ENCODE measurements at regions not wholly inside any gene's neighbourhood (a gene's known extent, or its start where the extent isn't known, plus 50 kb on each side); places are given as distances from the start of the nearest gene placed in this dataset.

GRCh38 chr6:92380803-92381601 lies 1038.4 kb downstream of the EPHA7 start:
- H3K27me3 ChIP-seq (ENCODE audit: control insufficient read depth in 4 of 4, insufficient read depth in 4 of 4, low read length in 3 of 4), result no peaks in the 10 kb centered on the region
- no peak overlapping the region for H3K27ac ChIP-seq (ENCODE audit: low read depth in 1 of 2, low read length in 2 of 2)
- H3K4me1 ChIP-seq (ENCODE audit: control insufficient read depth in 4 of 4, insufficient read depth in 4 of 4, low read length in 3 of 4), result no peaks in the 10 kb centered on the region
- 82% methylated on average over 2 of the region's 2 CpGs for WGBS
- no peaks in the 10 kb centered on the region for H3K36me3 ChIP-seq (ENCODE audit: control insufficient read depth in 4 of 4, insufficient read depth in 3 of 4, low read depth in 1 of 4, low read length in 3 of 4)
- DNase-seq (ENCODE audit: low spot score), result no peak
- TF ChIP-seq RAD21 (IDR thresholded peaks at IDR 0.05) (no peak), TAF1 (conservative IDR thresholded peaks at IDR 0.05) (no peak), FOXA1 (IDR thresholded peaks at IDR 0.05) (no peak), SP1 (IDR thresholded peaks at IDR 0.05) (no peak), GABPA (IDR thresholded peaks at IDR 0.05 in 1 of 2, conservative IDR thresholded peaks at IDR 0.05 in 1 of 2) (no peak), RXRA (IDR thresholded peaks at IDR 0.05) (no peak), HNF4A (conservative IDR thresholded peaks at IDR 0.05) (no peak), JUND (IDR thresholded peaks at IDR 0.05) (no peak)
- TF ChIP-seq, protein P1, sequence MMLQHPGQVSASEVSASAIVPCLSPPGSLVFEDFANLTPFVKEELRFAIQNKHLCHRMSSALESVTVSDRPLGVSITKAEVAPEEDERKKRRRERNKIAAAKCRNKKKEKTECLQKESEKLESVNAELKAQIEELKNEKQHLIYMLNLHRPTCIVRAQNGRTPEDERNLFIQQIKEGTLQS (IDR thresholded peaks at IDR 0.05), result no peak
- TF ChIP-seq, protein P2, sequence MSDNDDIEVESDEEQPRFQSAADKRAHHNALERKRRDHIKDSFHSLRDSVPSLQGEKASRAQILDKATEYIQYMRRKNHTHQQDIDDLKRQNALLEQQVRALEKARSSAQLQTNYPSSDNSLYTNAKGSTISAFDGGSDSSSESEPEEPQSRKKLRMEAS (IDR thresholded peaks at IDR 0.05), result no peak
- H3K4me3 ChIP-seq (ENCODE audit: low read depth in 1 of 3, low read length in 3 of 3), result no peak overlapping the region
- no peak overlapping the region for H3K9ac ChIP-seq (ENCODE audit: low read depth in 1 of 2, low read length in 2 of 2)
- no peaks in the 10 kb centered on the region for H3K9me3 ChIP-seq (ENCODE audit: control insufficient read depth in 4 of 4, low read length in 3 of 4)

DNA sequence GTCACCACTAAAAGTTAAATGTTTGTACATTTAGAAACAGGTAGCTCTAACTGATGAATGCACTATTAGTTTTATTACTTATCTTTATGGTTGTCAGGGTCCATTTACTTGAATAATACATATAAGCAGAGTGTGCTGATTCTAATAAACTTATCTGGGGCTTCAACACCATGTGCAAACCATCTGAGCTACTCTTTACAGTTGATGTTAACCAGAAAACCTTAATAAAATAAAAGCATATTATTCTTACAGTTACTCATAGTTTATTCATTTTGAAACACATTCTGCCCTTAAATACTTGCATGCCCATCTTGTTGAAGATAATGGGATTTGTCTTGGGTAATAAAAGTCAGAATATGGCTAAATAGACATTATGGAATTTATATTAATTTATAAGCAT lies 1042.2 kb downstream of the EPHA7 start:
- Histone ChIP-seq H3K27me3 (ENCODE audit: control insufficient read depth in 4 of 4, insufficient read depth in 4 of 4, low read length in 3 of 4) (no peaks in the 10 kb centered on the region), H3K9me3 (ENCODE audit: control insufficient read depth in 4 of 4, low read length in 3 of 4) (no peaks in the 10 kb centered on the region), H3K4me1 (ENCODE audit: control insufficient read depth in 4 of 4, insufficient read depth in 4 of 4, low read length in 3 of 4) (no peaks in the 10 kb centered on the region), H3K27ac (ENCODE audit: low read depth in 1 of 2, low read length in 2 of 2) (no peak overlapping the region), H3K4me3 (ENCODE audit: low read depth in 1 of 3, low read length in 3 of 3) (no peak overlapping the region), H3K9ac (ENCODE audit: low read depth in 1 of 2, low read length in 2 of 2) (no peak overlapping the region), H3K36me3 (ENCODE audit: control insufficient read depth in 4 of 4, insufficient read depth in 3 of 4, low read depth in 1 of 4, low read length in 3 of 4) (no peaks in the 10 kb centered on the region)
- TF ChIP-seq FOXA1 (IDR thresholded peaks at IDR 0.05), result no peak
- TF ChIP-seq YY1 (IDR thresholded peaks at IDR 0.05), result no peak
- no peak for TF ChIP-seq RXRA (IDR thresholded peaks at IDR 0.05)
- no peak for TF ChIP-seq JUND (IDR thresholded peaks at IDR 0.05)
- TF ChIP-seq GABPA (IDR thresholded peaks at IDR 0.05 in 1 of 2, conservative IDR thresholded peaks at IDR 0.05 in 1 of 2), result no peak
- TF ChIP-seq, protein P3, sequence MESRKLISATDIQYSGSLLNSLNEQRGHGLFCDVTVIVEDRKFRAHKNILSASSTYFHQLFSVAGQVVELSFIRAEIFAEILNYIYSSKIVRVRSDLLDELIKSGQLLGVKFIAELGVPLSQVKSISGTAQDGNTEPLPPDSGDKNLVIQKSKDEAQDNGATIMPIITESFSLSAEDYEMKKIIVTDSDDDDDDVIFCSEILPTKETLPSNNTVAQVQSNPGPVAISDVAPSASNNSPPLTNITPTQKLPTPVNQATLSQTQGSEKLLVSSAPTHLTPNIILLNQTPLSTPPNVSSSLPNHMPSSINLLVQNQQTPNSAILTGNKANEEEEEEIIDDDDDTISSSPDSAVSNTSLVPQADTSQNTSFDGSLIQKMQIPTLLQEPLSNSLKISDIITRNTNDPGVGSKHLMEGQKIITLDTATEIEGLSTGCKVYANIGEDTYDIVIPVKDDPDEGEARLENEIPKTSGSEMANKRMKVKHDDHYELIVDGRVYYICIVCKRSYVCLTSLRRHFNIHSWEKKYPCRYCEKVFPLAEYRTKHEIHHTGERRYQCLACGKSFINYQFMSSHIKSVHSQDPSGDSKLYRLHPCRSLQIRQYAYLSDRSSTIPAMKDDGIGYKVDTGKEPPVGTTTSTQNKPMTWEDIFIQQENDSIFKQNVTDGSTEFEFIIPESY (IDR thresholded peaks at IDR 0.05), result no peak
- TF ChIP-seq, protein P1 (IDR thresholded peaks at IDR 0.05), result no peak
- TF ChIP-seq, protein P2 (IDR thresholded peaks at IDR 0.05), result no peak
- TF ChIP-seq RAD21 (IDR thresholded peaks at IDR 0.05), result no peak
- TF ChIP-seq HNF4A (conservative IDR thresholded peaks at IDR 0.05), result no peak
- TF ChIP-seq FOXA2 (IDR thresholded peaks at IDR 0.05), result no peak
- TF ChIP-seq EGR1 (IDR thresholded peaks at IDR 0.05; ENCODE audit: low read depth in 2 of 2), result no peak
- TF ChIP-seq, protein P4, sequence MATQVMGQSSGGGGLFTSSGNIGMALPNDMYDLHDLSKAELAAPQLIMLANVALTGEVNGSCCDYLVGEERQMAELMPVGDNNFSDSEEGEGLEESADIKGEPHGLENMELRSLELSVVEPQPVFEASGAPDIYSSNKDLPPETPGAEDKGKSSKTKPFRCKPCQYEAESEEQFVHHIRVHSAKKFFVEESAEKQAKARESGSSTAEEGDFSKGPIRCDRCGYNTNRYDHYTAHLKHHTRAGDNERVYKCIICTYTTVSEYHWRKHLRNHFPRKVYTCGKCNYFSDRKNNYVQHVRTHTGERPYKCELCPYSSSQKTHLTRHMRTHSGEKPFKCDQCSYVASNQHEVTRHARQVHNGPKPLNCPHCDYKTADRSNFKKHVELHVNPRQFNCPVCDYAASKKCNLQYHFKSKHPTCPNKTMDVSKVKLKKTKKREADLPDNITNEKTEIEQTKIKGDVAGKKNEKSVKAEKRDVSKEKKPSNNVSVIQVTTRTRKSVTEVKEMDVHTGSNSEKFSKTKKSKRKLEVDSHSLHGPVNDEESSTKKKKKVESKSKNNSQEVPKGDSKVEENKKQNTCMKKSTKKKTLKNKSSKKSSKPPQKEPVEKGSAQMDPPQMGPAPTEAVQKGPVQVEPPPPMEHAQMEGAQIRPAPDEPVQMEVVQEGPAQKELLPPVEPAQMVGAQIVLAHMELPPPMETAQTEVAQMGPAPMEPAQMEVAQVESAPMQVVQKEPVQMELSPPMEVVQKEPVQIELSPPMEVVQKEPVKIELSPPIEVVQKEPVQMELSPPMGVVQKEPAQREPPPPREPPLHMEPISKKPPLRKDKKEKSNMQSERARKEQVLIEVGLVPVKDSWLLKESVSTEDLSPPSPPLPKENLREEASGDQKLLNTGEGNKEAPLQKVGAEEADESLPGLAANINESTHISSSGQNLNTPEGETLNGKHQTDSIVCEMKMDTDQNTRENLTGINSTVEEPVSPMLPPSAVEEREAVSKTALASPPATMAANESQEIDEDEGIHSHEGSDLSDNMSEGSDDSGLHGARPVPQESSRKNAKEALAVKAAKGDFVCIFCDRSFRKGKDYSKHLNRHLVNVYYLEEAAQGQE (IDR thresholded peaks at IDR 0.05), result no peak
- no peak for TF ChIP-seq SP1 (IDR thresholded peaks at IDR 0.05)
- no peak for TF ChIP-seq NR2F2 (IDR thresholded peaks at IDR 0.05)
- TF ChIP-seq, protein P5, sequence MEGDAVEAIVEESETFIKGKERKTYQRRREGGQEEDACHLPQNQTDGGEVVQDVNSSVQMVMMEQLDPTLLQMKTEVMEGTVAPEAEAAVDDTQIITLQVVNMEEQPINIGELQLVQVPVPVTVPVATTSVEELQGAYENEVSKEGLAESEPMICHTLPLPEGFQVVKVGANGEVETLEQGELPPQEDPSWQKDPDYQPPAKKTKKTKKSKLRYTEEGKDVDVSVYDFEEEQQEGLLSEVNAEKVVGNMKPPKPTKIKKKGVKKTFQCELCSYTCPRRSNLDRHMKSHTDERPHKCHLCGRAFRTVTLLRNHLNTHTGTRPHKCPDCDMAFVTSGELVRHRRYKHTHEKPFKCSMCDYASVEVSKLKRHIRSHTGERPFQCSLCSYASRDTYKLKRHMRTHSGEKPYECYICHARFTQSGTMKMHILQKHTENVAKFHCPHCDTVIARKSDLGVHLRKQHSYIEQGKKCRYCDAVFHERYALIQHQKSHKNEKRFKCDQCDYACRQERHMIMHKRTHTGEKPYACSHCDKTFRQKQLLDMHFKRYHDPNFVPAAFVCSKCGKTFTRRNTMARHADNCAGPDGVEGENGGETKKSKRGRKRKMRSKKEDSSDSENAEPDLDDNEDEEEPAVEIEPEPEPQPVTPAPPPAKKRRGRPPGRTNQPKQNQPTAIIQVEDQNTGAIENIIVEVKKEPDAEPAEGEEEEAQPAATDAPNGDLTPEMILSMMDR (IDR thresholded peaks at IDR 0.05; ENCODE audit: low read depth, low read length, missing input control), result no peak
- TF ChIP-seq HNF4G (IDR thresholded peaks at IDR 0.05), result no peak
- no peak for DNase-seq (ENCODE audit: low spot score)

All from liver (tissue), 8 donors.